Trophoblast cell (in vitro differentiated cells and primary cell): ENCODE measurements at regions not wholly inside any gene's neighbourhood (a gene's known extent, or its start where the extent isn't known, plus 50 kb on each side); places are given as distances from the start of the nearest gene placed in this dataset.

Experiments
- DNase-seq, 2 donors: peaks; one replicate each; pipeline ENCODE4 v3.0.0-alpha.2; 2016
- H2AFZ ChIP-seq: 2 replicates; pipeline ENCODE4 v1.6.1; 2013; ENCODE audit warnings: low read length, moderate library complexity, mild to moderate bottlenecking; ENCODE audit not compliant: insufficient read depth, poor library complexity
- H2AK5ac ChIP-seq: 2 replicates; pipeline ENCODE4 v1.6.1; 2013; ENCODE audit warnings: mild to moderate bottlenecking, low read length
- H2BK120ac ChIP-seq: 2 replicates; pipeline ENCODE4 v1.6.1; 2013; ENCODE audit warnings: low read length, mild to moderate bottlenecking, moderate library complexity; ENCODE audit not compliant: insufficient read depth, poor library complexity
- H2BK12ac ChIP-seq: 2 replicates; pipeline ENCODE4 v1.6.1; 2013; ENCODE audit warnings: mild to moderate bottlenecking, low read length, moderate library complexity
- H2BK5ac ChIP-seq: 2 replicates; pipeline ENCODE4 v1.6.1; 2013; ENCODE audit warnings: low read length, low read depth, moderate library complexity, mild to moderate bottlenecking; ENCODE audit not compliant: poor library complexity
- H3K14ac ChIP-seq: 2 replicates; pipeline ENCODE4 v1.6.1; 2013; ENCODE audit warnings: mild to moderate bottlenecking, low read length
- H3K18ac ChIP-seq: 2 replicates; pipeline ENCODE4 v1.6.1; 2013; ENCODE audit warnings: mild to moderate bottlenecking, low read length
- H3K23ac ChIP-seq: 2 replicates; pipeline ENCODE4 v1.6.1; 2013; ENCODE audit warnings: low read length
- H3K27ac ChIP-seq: 2 replicates; pipeline ENCODE4 v1.5.1; 2013; ENCODE audit warnings: low read depth, mild to moderate bottlenecking, inconsistent platforms, low read length, moderate library complexity
- H3K27me3 ChIP-seq: 2 replicates; pipeline ENCODE4 v1.6.1; 2013; ENCODE audit warnings: inconsistent platforms, mild to moderate bottlenecking, low read length, moderate library complexity; ENCODE audit not compliant: insufficient read depth
- H3K36me3 ChIP-seq, 2 experiments: 1 replicate in 1 of 2; 2 replicates in 1 of 2; pipeline ENCODE4 v1.6.1; 2013; ENCODE audit warnings: low read length in 2 of 2, mild to moderate bottlenecking in 2 of 2, moderate library complexity in 1 of 2; ENCODE audit not compliant: insufficient read depth in 2 of 2, control insufficient read depth in 1 of 2
- H3K4ac ChIP-seq: 2 replicates; pipeline ENCODE4 v1.6.1; 2013; ENCODE audit warnings: low read depth, mild to moderate bottlenecking, low read length, moderate library complexity
- H3K4me1 ChIP-seq, 2 experiments: 1 replicate in 1 of 2; 2 replicates in 1 of 2; pipeline ENCODE4 v1.6.1; 2013; ENCODE audit warnings: low read length in 2 of 2, mild to moderate bottlenecking in 2 of 2, moderate library complexity in 1 of 2; ENCODE audit not compliant: insufficient read depth in 2 of 2, control insufficient read depth in 1 of 2
- H3K4me2 ChIP-seq: 2 replicates; pipeline ENCODE4 v1.6.1; 2013; ENCODE audit warnings: inconsistent platforms, mild to moderate bottlenecking, low read length, moderate library complexity
- H3K4me3 ChIP-seq: 2 replicates; pipeline ENCODE4 v1.5.1; 2013; ENCODE audit warnings: mild to moderate bottlenecking, low read depth, low read length, inconsistent platforms
- H3K79me1 ChIP-seq: one replicate; pipeline ENCODE4 v1.6.1; 2013; ENCODE audit warnings: low read length
- H3K79me2 ChIP-seq: 2 replicates; pipeline ENCODE4 v1.6.1; 2013; ENCODE audit warnings: low read length, mild to moderate bottlenecking; ENCODE audit not compliant: control insufficient read depth, insufficient read depth, poor library complexity
- H3K9ac ChIP-seq: 2 replicates; pipeline ENCODE4 v1.6.1; 2013; ENCODE audit warnings: mild to moderate bottlenecking, low read length
- H3K9me3 ChIP-seq: 2 replicates; pipeline ENCODE4 v1.6.1; 2013; ENCODE audit warnings: low read depth, mild to moderate bottlenecking, control low read depth, inconsistent platforms, low read length; ENCODE audit not compliant: insufficient read depth
- H4K12ac ChIP-seq: 2 replicates; pipeline ENCODE4 v1.6.1; 2013; ENCODE audit warnings: low read depth, mild to moderate bottlenecking, low read length, moderate library complexity
- H4K8ac ChIP-seq: 2 replicates; pipeline ENCODE4 v1.6.1; 2013; ENCODE audit warnings: low read depth, mild to moderate bottlenecking, low read length, moderate library complexity
- H4K91ac ChIP-seq: one replicate; pipeline ENCODE4 v1.6.1; 2013; ENCODE audit warnings: low read depth, mild to moderate bottlenecking, low read length, moderate library complexity
- WGBS: extraction: QIAGEN DNeasy Blood & Tissue Kit; methylation state at CpG from one replicate; pipeline ENCODE4 v1.1.7; 2013; ENCODE audit warnings: missing lambda C conversion rate; ENCODE audit not compliant: insufficient read length, insufficient coverage; ENCODE audit errors: extremely low coverage; 5-methylcytosine and 5-hydroxymethylcytosine counted together

- no CpG with 5 or more reads among the region's 6 CpGs for WGBS
- H3K79me2 ChIP-seq: no peaks in the 10 kb centered on the region
- no peaks in the 10 kb centered on the region for H3K9me3 ChIP-seq
- no peak overlapping the region for H3K4ac ChIP-seq
- no peak for DNase-seq
- H3K79me1 ChIP-seq: no peaks in the 10 kb centered on the region
- no peak overlapping the region for H4K8ac ChIP-seq
- no peaks in the 10 kb centered on the region for H3K27me3 ChIP-seq
- no peak overlapping the region for H2AFZ ChIP-seq
- no peak overlapping the region for H3K9ac ChIP-seq
- H4K12ac ChIP-seq: no peak overlapping the region
- H2AK5ac ChIP-seq: no peak overlapping the region
- H3K4me2 ChIP-seq: no peak overlapping the region
- no peak overlapping the region for H3K23ac ChIP-seq
- no peaks in the 10 kb centered on the region for H3K4me1 ChIP-seq
- no peak overlapping the region for H2BK12ac ChIP-seq
- no peak overlapping the region for H3K18ac ChIP-seq
- H3K27ac ChIP-seq: no peak overlapping the region
- H3K14ac ChIP-seq: no peak overlapping the region
- no peak overlapping the region for H2BK120ac ChIP-seq
- no peaks in the 10 kb centered on the region for H3K36me3 ChIP-seq
- no peak overlapping the region for H4K91ac ChIP-seq
- H3K4me3 ChIP-seq: no peak overlapping the region
- H2BK5ac ChIP-seq: no peak overlapping the region
Measured at GRCh38 chr18:55119434-55119833, 160.2 kb upstream of the CCDC68 start.

GRCh38 chr18:55119016-55119415 lies 159.8 kb upstream of the CCDC68 start:
- H3K9ac ChIP-seq: no peak overlapping the region
- H3K36me3 ChIP-seq: no peaks in the 10 kb centered on the region
- no peaks in the 10 kb centered on the region for H3K4me1 ChIP-seq
- DNase-seq: no peak
- H2BK120ac ChIP-seq: no peak overlapping the region
- no peak overlapping the region for H4K12ac ChIP-seq
- no peak overlapping the region for H3K23ac ChIP-seq
- H3K4ac ChIP-seq: no peak overlapping the region
- H2AFZ ChIP-seq: no peak overlapping the region
- no peak overlapping the region for H2BK5ac ChIP-seq
- no peak overlapping the region for H3K4me2 ChIP-seq
- no peaks in the 10 kb centered on the region for H3K9me3 ChIP-seq
- no peak overlapping the region for H2AK5ac ChIP-seq
- no peaks in the 10 kb centered on the region for H3K79me1 ChIP-seq
- no peak overlapping the region for H3K27ac ChIP-seq
- H2BK12ac ChIP-seq: no peak overlapping the region
- H4K8ac ChIP-seq: no peak overlapping the region
- H4K91ac ChIP-seq: no peak overlapping the region
- no peaks in the 10 kb centered on the region for H3K27me3 ChIP-seq
- H3K14ac ChIP-seq: no peak overlapping the region
- no peaks in the 10 kb centered on the region for H3K79me2 ChIP-seq
- no peak overlapping the region for H3K18ac ChIP-seq
- no peak overlapping the region for H3K4me3 ChIP-seq

- Histone ChIP-seq H3K18ac (no peak overlapping the region), H3K36me3 (no peaks in the 10 kb centered on the region), H3K23ac (no peak overlapping the region), H3K14ac (no peak overlapping the region), H2AFZ (no peak overlapping the region), H2BK120ac (no peak overlapping the region), H3K79me1 (no peaks in the 10 kb centered on the region), H3K4me3 (no peak overlapping the region), H3K4me2 (no peak overlapping the region), H2BK5ac (no peak overlapping the region), H3K4me1 (no peaks in the 10 kb centered on the region), H4K12ac (no peak overlapping the region), H2BK12ac (no peak overlapping the region), H4K8ac (no peak overlapping the region), H3K9me3 (no peaks in the 10 kb centered on the region), H3K79me2 (no peaks in the 10 kb centered on the region), H2AK5ac (no peak overlapping the region), H3K9ac (no peak overlapping the region), H4K91ac (no peak overlapping the region), H3K27ac (no peak overlapping the region), H3K27me3 (no peaks in the 10 kb centered on the region), H3K4ac (no peak overlapping the region)
- no CpG with 5 or more reads among the region's 3 CpGs for WGBS
- DNase-seq: no peak
Measured at GRCh38 chr18:55116863-55117262, 157.6 kb upstream of the CCDC68 start.

- Histone ChIP-seq H3K36me3 (no peaks in the 10 kb centered on the region), H2BK5ac (no peak overlapping the region), H2BK120ac (no peak overlapping the region), H4K91ac (no peak overlapping the region), H3K79me2 (no peaks in the 10 kb centered on the region), H3K18ac (no peak overlapping the region), H3K23ac (no peak overlapping the region), H3K4me3 (no peak overlapping the region), H3K79me1 (no peaks in the 10 kb centered on the region), H3K27me3 (no peaks in the 10 kb centered on the region), H2AFZ (no peak overlapping the region), H3K9me3 (no peaks in the 10 kb centered on the region), H2AK5ac (no peak overlapping the region), H4K8ac (no peak overlapping the region), H3K27ac (no peak overlapping the region), H3K4me2 (no peak overlapping the region), H3K9ac (no peak overlapping the region), H3K4me1 (no peaks in the 10 kb centered on the region), H4K12ac (no peak overlapping the region), H2BK12ac (no peak overlapping the region), H3K4ac (no peak overlapping the region), H3K14ac (no peak overlapping the region)
- DNase-seq: no peak
- WGBS: no CpG with 5 or more reads among the region's 2 CpGs
Measured at GRCh38 chr18:55115606-55116005, 156.3 kb upstream of the CCDC68 start.

GRCh38 chr18:55114876-55115275 lies 155.6 kb upstream of the CCDC68 start:
- Histone ChIP-seq H2BK5ac (no peak overlapping the region), H3K4me2 (no peak overlapping the region), H3K36me3 (no peaks in the 10 kb centered on the region), H3K23ac (no peak overlapping the region), H3K9me3 (no peaks in the 10 kb centered on the region), H3K79me1 (no peaks in the 10 kb centered on the region), H3K27me3 (no peaks in the 10 kb centered on the region), H3K4me1 (no peaks in the 10 kb centered on the region), H4K8ac (no peak overlapping the region), H3K79me2 (no peaks in the 10 kb centered on the region), H3K14ac (no peak overlapping the region), H4K91ac (no peak overlapping the region), H3K9ac (no peak overlapping the region), H3K4ac (no peak overlapping the region), H2BK120ac (no peak overlapping the region), H3K4me3 (no peak overlapping the region), H2BK12ac (no peak overlapping the region), H2AK5ac (no peak overlapping the region), H3K27ac (no peak overlapping the region), H4K12ac (no peak overlapping the region), H3K18ac (no peak overlapping the region), H2AFZ (no peak overlapping the region)
- no peak for DNase-seq
- WGBS: no CpG with 5 or more reads among the region's 1 CpG
